CD4-positive, alpha-beta T cell (primary cell): ENCODE measurements at regions not wholly inside any gene's neighbourhood (a gene's known extent, or its start where the extent isn't known, plus 50 kb on each side); places are given as distances from the start of the nearest gene placed in this dataset.

Source experiments
- ATAC-seq: fragments of 200-7000 bp; cut with Tn5 transposase; one replicate; pipeline ENCODE4 v1.10.0; 2022; ENCODE audit warnings: mild to moderate bottlenecking; ENCODE audit not compliant: poor library complexity
- CTCF ChIA-PET: fragments of 350-600 bp; sonication (Branson Sonifier 250); formaldehyde crosslinking; loops from one replicate; lab custom pipeline; 2021; ENCODE audit warnings: antibody characterized with exemption, inconsistent platforms; lab: Charles Lee
- POLR2A ChIA-PET: fragments of 350-600 bp; sonication (Branson Sonifier 250); formaldehyde crosslinking; loops from one replicate; lab custom pipeline; 2021; ENCODE audit warnings: antibody characterized with exemption, inconsistent platforms; lab: Charles Lee
- DNase-seq, 14 experiments: peaks; one replicate each; pipeline ENCODE4 v3.0.0-alpha.2; 2013 to 2020; ENCODE audit warnings: mixed read lengths in 2 of 14
- H3K27ac ChIP-seq, 2 donors: one replicate each; pipeline versions ENCODE4 v1.5.1 to v1.7.0; 2013; ENCODE audit warnings: low read length in 2 of 2, low read depth in 1 of 2, mild to moderate bottlenecking in 1 of 2
- H3K27me3 ChIP-seq, 2 experiments: 1 replicate in 1 of 2; 2 replicates in 1 of 2; pipeline versions ENCODE4 v1.6.1 to v1.7.0; 2013; ENCODE audit warnings: low read length in 2 of 2, control low read depth in 1 of 2, mild to moderate bottlenecking in 1 of 2, moderate library complexity in 1 of 2; ENCODE audit not compliant: insufficient read depth in 2 of 2, control insufficient read depth in 1 of 2
- H3K36me3 ChIP-seq: one replicate; pipeline ENCODE4 v1.6.1; 2013; ENCODE audit warnings: low read length, control low read depth; ENCODE audit not compliant: insufficient read depth
- H3K4me1 ChIP-seq: one replicate; pipeline ENCODE4 v1.6.1; 2013; ENCODE audit warnings: low read length, control low read depth; ENCODE audit not compliant: insufficient read depth
- H3K4me3 ChIP-seq: one replicate; pipeline ENCODE4 v1.5.1; 2013; ENCODE audit warnings: mild to moderate bottlenecking, low read length, moderate library complexity
- H3K9me3 ChIP-seq, 2 experiments: 1 replicate in 1 of 2; 2 replicates in 1 of 2; pipeline versions ENCODE4 v1.6.1 to v1.7.0; 2013; ENCODE audit warnings: low read length in 2 of 2, mild to moderate bottlenecking in 2 of 2, control low read depth in 1 of 2, moderate library complexity in 1 of 2; ENCODE audit not compliant: control insufficient read depth in 1 of 2, insufficient read depth in 1 of 2
- H3K27ac Mint-ChIP-seq: one replicate; pipeline ENCODE4 v1.8.0; 2020; ENCODE audit warnings: mixed read lengths
- H3K27me3 Mint-ChIP-seq: one replicate; pipeline ENCODE4 v1.8.0; 2021; ENCODE audit warnings: mixed read lengths
- H3K36me3 Mint-ChIP-seq: one replicate; pipeline ENCODE4 v1.8.0; 2021; ENCODE audit warnings: low read depth, mixed read lengths
- H3K4me1 Mint-ChIP-seq: one replicate; pipeline ENCODE4 v1.8.0; 2021; ENCODE audit warnings: low read depth, mixed read lengths
- H3K4me3 Mint-ChIP-seq: one replicate; pipeline ENCODE4 v1.8.0; 2020; ENCODE audit warnings: mild to moderate bottlenecking, mixed read lengths
- H3K9me3 Mint-ChIP-seq: one replicate; pipeline ENCODE4 v1.8.0; 2020; ENCODE audit warnings: mixed read lengths
- CTCF ChIP-seq: fragments of 200-600 bp; IDR thresholded peaks from one replicate; pipeline ENCODE4 v1.8.0; 2022; ENCODE audit warnings: antibody characterized with exemption, mild to moderate bottlenecking
- intact Hi-C, 2 experiments: fragments of 100-400 bp; cut with DNase I in 1 of 2; cut with micrococcal nuclease in 1 of 2; formaldehyde crosslinking; loops; one replicate each; pipeline versions ENCODE4 v1.15.1 to v1.9.0; 2023 to 2025; cut with DNase I, micrococcal nuclease

- H3K27me3 Mint-ChIP-seq = no peaks in the 10 kb centered on the region
- no peak overlapping the region for H3K4me3 Mint-ChIP-seq
- no peak for TF ChIP-seq CTCF
- no peak overlapping the region for H3K27ac ChIP-seq
- no peaks in the 10 kb centered on the region for H3K9me3 ChIP-seq
- H3K9me3 Mint-ChIP-seq = peaks cover 3% of the 10 kb centered on the region
- ChIA-PET CTCF (no interaction called here), POLR2A (no interaction called here)
- no peaks in the 10 kb centered on the region for H3K27me3 ChIP-seq
- ATAC-seq (no peak), DNase-seq (no peak)
- intact Hi-C loops = no loop called here
- H3K4me1 Mint-ChIP-seq = no peaks in the 10 kb centered on the region
- no peaks in the 10 kb centered on the region for H3K36me3 Mint-ChIP-seq
- no peaks in the 10 kb centered on the region for H3K4me1 ChIP-seq
- no peak overlapping the region for H3K27ac Mint-ChIP-seq
- no peaks in the 10 kb centered on the region for H3K36me3 ChIP-seq
- no peak overlapping the region for H3K4me3 ChIP-seq
Measured at GRCh38 chr12:91394903-91395302, 212.3 kb upstream of the DCN start.

- Mint-ChIP-seq H3K27me3 (no peaks in the 10 kb centered on the region), H3K36me3 (no peaks in the 10 kb centered on the region), H3K9me3 (peaks cover 3% of the 10 kb centered on the region), H3K27ac (no peak overlapping the region), H3K4me3 (no peak overlapping the region), H3K4me1 (no peaks in the 10 kb centered on the region)
- no peak overlapping the region for H3K27ac ChIP-seq
- no peak overlapping the region for H3K4me3 ChIP-seq
- no peaks in the 10 kb centered on the region for H3K36me3 ChIP-seq
- no peaks in the 10 kb centered on the region for H3K4me1 ChIP-seq
- POLR2A ChIA-PET = no interaction called here
- no peaks in the 10 kb centered on the region for H3K9me3 ChIP-seq
- ATAC-seq (no peak), DNase-seq (no peak)
- no peaks in the 10 kb centered on the region for H3K27me3 ChIP-seq
- TF ChIP-seq CTCF = no peak
- intact Hi-C loops = loop anchor here (10.0 kb wide), 3 partner anchors 486 to 1396 kb away; no protein-coding TSS in a partner anchor
- CTCF ChIA-PET = no interaction called here
Measured at GRCh38 chr12:91388573-91388972, 206.0 kb upstream of the DCN start.

- ATAC-seq (no peak), DNase-seq (no peak)
- no peaks in the 10 kb centered on the region for H3K36me3 ChIP-seq
- H3K27ac Mint-ChIP-seq = no peak overlapping the region
- H3K27me3 ChIP-seq = no peaks in the 10 kb centered on the region
- TF ChIP-seq CTCF = no peak
- no peaks in the 10 kb centered on the region for H3K36me3 Mint-ChIP-seq
- no peaks in the 10 kb centered on the region for H3K9me3 ChIP-seq
- H3K4me3 ChIP-seq = no peak overlapping the region
- ChIA-PET CTCF (interaction anchor here (1.3 kb wide), 1 partner anchor 26 kb away, joined by 4 read pairs; no protein-coding TSS in a partner anchor), POLR2A (interaction anchor here (1.5 kb wide), 1 partner anchor 758 kb away, joined by 3 read pairs; the partner anchor contains the start of gene BTG1)
- H3K9me3 Mint-ChIP-seq = peaks cover 3% of the 10 kb centered on the region
- no peak overlapping the region for H3K27ac ChIP-seq
- no peaks in the 10 kb centered on the region for H3K4me1 ChIP-seq
- no peaks in the 10 kb centered on the region for H3K27me3 Mint-ChIP-seq
- no peak overlapping the region for H3K4me3 Mint-ChIP-seq
- intact Hi-C loops = loop anchor here (10.0 kb wide), 3 partner anchors 487 to 1397 kb away; no protein-coding TSS in a partner anchor
- H3K4me1 Mint-ChIP-seq = no peaks in the 10 kb centered on the region
Measured at GRCh38 chr12:91387461-91388134, 205.0 kb upstream of the DCN start.
